Neural progenitor cell (in vitro differentiated cells): ENCODE measurements at regions not wholly inside any gene's neighbourhood (a gene's known extent, or its start where the extent isn't known, plus 50 kb on each side); places are given as distances from the start of the nearest gene placed in this dataset.

Source experiments
- DNase-seq: peaks from one replicate; pipeline ENCODE4 v3.0.0-alpha.2; 2016; ENCODE audit warnings: low spot score
- H2AFZ ChIP-seq: fragments of 200-600 bp; sonication (generic); replicated peaks from 2 replicates; pipeline ENCODE4 v1.6.1; 2016; ENCODE audit warnings: antibody characterized with exemption
- H3F3A ChIP-seq: fragments of 200-600 bp; sonication (generic); 2 replicates; pipeline ENCODE4 v1.6.1; 2016; ENCODE audit warnings: antibody characterized with exemption, low read depth
- H3K27ac ChIP-seq: fragments of 200-600 bp; sonication (generic); 2 replicates; pipeline ENCODE4 v1.5.1; 2016; ENCODE audit warnings: mild to moderate bottlenecking
- H3K27me3 ChIP-seq: fragments of 200-600 bp; sonication (generic); 2 replicates; pipeline ENCODE4 v1.6.1; 2016; ENCODE audit warnings: mild to moderate bottlenecking, moderate library complexity
- H3K36me3 ChIP-seq: fragments of 200-600 bp; sonication (generic); 2 replicates; pipeline ENCODE4 v1.5.1; 2016
- H3K4me1 ChIP-seq: fragments of 200-600 bp; sonication (generic); 2 replicates; pipeline ENCODE4 v1.6.1; 2016; ENCODE audit warnings: mixed run types
- H3K4me2 ChIP-seq: fragments of 200-600 bp; sonication (generic); 2 replicates; pipeline ENCODE4 v1.6.1; 2016
- H3K4me3 ChIP-seq: fragments of 200-600 bp; sonication (generic); 2 replicates; pipeline ENCODE4 v1.5.1; 2016
- H3K79me2 ChIP-seq: fragments of 200-600 bp; sonication (generic); 2 replicates; pipeline ENCODE4 v1.6.1; 2016; ENCODE audit warnings: low read depth
- H3K9ac ChIP-seq: fragments of 200-600 bp; sonication (generic); 2 replicates; pipeline ENCODE4 v1.6.1; 2016
- H3K9me3 ChIP-seq: fragments of 200-600 bp; sonication (generic); 2 replicates; pipeline ENCODE4 v1.5.1; 2016; ENCODE audit warnings: low read depth
- H4K20me1 ChIP-seq: fragments of 200-600 bp; sonication (generic); 2 replicates; pipeline ENCODE4 v1.6.1; 2016; ENCODE audit warnings: low read depth
- H3K27ac Mint-ChIP-seq: 3 replicates; pipeline ENCODE4 v1.8.0; 2021; ENCODE audit warnings: mixed read lengths
- H3K27me3 Mint-ChIP-seq: 2 replicates; pipeline ENCODE4 v1.8.0; 2022; ENCODE audit warnings: low read depth, mild to moderate bottlenecking, inconsistent platforms, moderate library complexity, mixed read lengths; ENCODE audit not compliant: insufficient read depth
- H3K36me3 Mint-ChIP-seq: 3 replicates; pipeline ENCODE4 v1.8.0; 2021; ENCODE audit warnings: mixed read lengths
- H3K4me1 Mint-ChIP-seq: 3 replicates; pipeline ENCODE4 v1.8.0; 2021; ENCODE audit warnings: mixed read lengths
- H3K4me3 Mint-ChIP-seq: 3 replicates; pipeline ENCODE4 v1.8.0; 2021; ENCODE audit warnings: mild to moderate bottlenecking, moderate library complexity, mixed read lengths
- H3K9me3 Mint-ChIP-seq: 3 replicates; pipeline ENCODE4 v1.8.0; 2020; ENCODE audit warnings: mixed read lengths
- EZH2 ChIP-seq: fragments of 200-600 bp; sonication (generic); IDR thresholded peaks from 2 replicates; pipeline ENCODE4 v1.6.1; 2017; ENCODE audit warnings: antibody characterized with exemption, mild to moderate bottlenecking, moderate library complexity
- EZH2phosphoT487 ChIP-seq: fragments of 200-600 bp; sonication (generic); IDR thresholded peaks from 2 replicates; pipeline ENCODE4 v1.6.1; 2017; ENCODE audit warnings: antibody characterized with exemption
- TF ChIP-seq, protein P1 (sequence below): fragments of 200-600 bp; sonication (generic); IDR thresholded peaks from 2 replicates; pipeline ENCODE4 v1.5.1; 2017; ENCODE audit warnings: antibody characterized with exemption, mild to moderate bottlenecking

- Histone ChIP-seq H3K4me2 (peak overlapping the region; percentile 56), H2AFZ (no peak overlapping the region), H3K36me3 (no peaks in the 10 kb centered on the region), H3K27ac (no peak overlapping the region), H3K4me3 (no peak overlapping the region), H4K20me1 (no peaks in the 10 kb centered on the region), H3K79me2 (no peaks in the 10 kb centered on the region), H3K9ac (no peak overlapping the region), H3K9me3 (no peaks in the 10 kb centered on the region), H3K4me1 (peaks cover 26% of the 10 kb centered on the region), H3K27me3 (no peaks in the 10 kb centered on the region), H3F3A (peaks cover 8% of the 10 kb centered on the region)
- DNase-seq = peak; percentile 68
- peak overlapping the region; percentile 47 for H3K4me3 Mint-ChIP-seq
- H3K36me3 Mint-ChIP-seq = no peaks in the 10 kb centered on the region
- H3K4me1 Mint-ChIP-seq = peaks cover 38% of the 10 kb centered on the region
- TF ChIP-seq, protein P1, sequence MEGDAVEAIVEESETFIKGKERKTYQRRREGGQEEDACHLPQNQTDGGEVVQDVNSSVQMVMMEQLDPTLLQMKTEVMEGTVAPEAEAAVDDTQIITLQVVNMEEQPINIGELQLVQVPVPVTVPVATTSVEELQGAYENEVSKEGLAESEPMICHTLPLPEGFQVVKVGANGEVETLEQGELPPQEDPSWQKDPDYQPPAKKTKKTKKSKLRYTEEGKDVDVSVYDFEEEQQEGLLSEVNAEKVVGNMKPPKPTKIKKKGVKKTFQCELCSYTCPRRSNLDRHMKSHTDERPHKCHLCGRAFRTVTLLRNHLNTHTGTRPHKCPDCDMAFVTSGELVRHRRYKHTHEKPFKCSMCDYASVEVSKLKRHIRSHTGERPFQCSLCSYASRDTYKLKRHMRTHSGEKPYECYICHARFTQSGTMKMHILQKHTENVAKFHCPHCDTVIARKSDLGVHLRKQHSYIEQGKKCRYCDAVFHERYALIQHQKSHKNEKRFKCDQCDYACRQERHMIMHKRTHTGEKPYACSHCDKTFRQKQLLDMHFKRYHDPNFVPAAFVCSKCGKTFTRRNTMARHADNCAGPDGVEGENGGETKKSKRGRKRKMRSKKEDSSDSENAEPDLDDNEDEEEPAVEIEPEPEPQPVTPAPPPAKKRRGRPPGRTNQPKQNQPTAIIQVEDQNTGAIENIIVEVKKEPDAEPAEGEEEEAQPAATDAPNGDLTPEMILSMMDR = no peak
- TF ChIP-seq EZH2phosphoT487 = no peak
- no peak for TF ChIP-seq EZH2
- H3K9me3 Mint-ChIP-seq = peaks cover 9% of the 10 kb centered on the region
- H3K27ac Mint-ChIP-seq = peak overlapping the region; percentile 67
- peaks cover 6% of the 10 kb centered on the region for H3K27me3 Mint-ChIP-seq
Measured at GRCh38 chr5:61673007-61673735, 341.1 kb downstream of the ZSWIM6 start.

GRCh38 chr5:61674378-61674777 lies 342.3 kb downstream of the ZSWIM6 start:
- Histone ChIP-seq H3F3A (peaks cover 8% of the 10 kb centered on the region), H4K20me1 (no peaks in the 10 kb centered on the region), H3K36me3 (no peaks in the 10 kb centered on the region), H3K9ac (no peak overlapping the region), H3K4me3 (no peak overlapping the region), H3K27me3 (no peaks in the 10 kb centered on the region), H3K4me2 (peak overlapping the region; percentile 56), H3K79me2 (no peaks in the 10 kb centered on the region), H3K9me3 (no peaks in the 10 kb centered on the region), H3K4me1 (peaks cover 26% of the 10 kb centered on the region), H3K27ac (no peak overlapping the region), H2AFZ (no peak overlapping the region)
- peaks cover 11% of the 10 kb centered on the region for H3K9me3 Mint-ChIP-seq
- peak overlapping the region; percentile 86 for H3K27ac Mint-ChIP-seq
- H3K27me3 Mint-ChIP-seq = peaks cover 6% of the 10 kb centered on the region
- no peak overlapping the region for H3K4me3 Mint-ChIP-seq
- H3K4me1 Mint-ChIP-seq = peaks cover 38% of the 10 kb centered on the region
- TF ChIP-seq, protein P1 = no peak
- TF ChIP-seq EZH2phosphoT487 (no peak), EZH2 (no peak)
- no peaks in the 10 kb centered on the region for H3K36me3 Mint-ChIP-seq
- DNase-seq = no peak

DNA sequence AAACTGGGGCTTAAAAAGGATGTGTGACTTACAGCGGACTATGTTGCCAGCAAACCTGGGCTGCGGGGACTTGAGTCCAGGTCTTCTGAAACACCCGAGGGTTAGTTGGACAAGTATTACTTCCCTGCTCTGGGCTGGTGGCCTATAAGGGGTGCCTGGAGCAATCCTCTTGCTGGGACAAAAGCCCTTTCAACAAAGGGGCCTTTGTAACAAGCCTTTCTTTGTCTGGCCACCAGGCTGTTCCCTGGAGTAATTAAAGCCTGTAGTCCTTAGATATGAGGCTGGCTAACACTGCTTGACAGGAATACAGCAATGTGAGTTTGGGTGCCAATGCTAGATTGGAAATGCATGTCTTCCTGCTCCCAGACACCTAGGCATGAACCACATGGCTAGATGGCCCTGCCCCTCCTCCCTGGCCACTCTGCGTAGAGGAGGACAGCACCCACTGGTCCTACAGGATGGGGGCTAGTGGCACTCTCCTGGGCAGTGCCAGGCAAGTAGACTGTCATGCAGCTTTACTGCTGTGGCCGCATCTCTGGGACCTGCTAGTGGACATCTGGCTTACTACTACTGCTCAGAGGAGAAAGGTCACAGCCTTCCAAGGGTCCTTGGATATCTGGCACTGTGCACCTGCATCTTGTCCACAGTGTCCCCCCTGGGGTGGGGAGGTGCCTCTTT lies 343.1 kb downstream of the ZSWIM6 start:
- H3K27me3 Mint-ChIP-seq = peaks cover 6% of the 10 kb centered on the region
- no peak for TF ChIP-seq EZH2phosphoT487
- TF ChIP-seq, protein P1 = peak; percentile 41
- H3K4me1 ChIP-seq = peaks cover 26% of the 10 kb centered on the region
- no peak overlapping the region for H3K27ac ChIP-seq
- no peaks in the 10 kb centered on the region for H3K36me3 ChIP-seq
- H3K4me3 ChIP-seq = no peak overlapping the region
- H3K27ac Mint-ChIP-seq = peak overlapping the region; percentile 86
- H4K20me1 ChIP-seq = no peaks in the 10 kb centered on the region
- DNase-seq = peak; percentile 89
- peaks cover 8% of the 10 kb centered on the region for H3F3A ChIP-seq
- peaks cover 2% of the 10 kb centered on the region for H3K36me3 Mint-ChIP-seq
- H3K9me3 ChIP-seq = no peaks in the 10 kb centered on the region
- H3K4me2 ChIP-seq = peak overlapping the region; percentile 54
- H3K79me2 ChIP-seq = no peaks in the 10 kb centered on the region
- H3K9ac ChIP-seq = no peak overlapping the region
- H3K9me3 Mint-ChIP-seq = peaks cover 11% of the 10 kb centered on the region
- H3K4me3 Mint-ChIP-seq = no peak overlapping the region
- H3K27me3 ChIP-seq = no peaks in the 10 kb centered on the region
- H3K4me1 Mint-ChIP-seq = peaks cover 41% of the 10 kb centered on the region
- no peak overlapping the region for H2AFZ ChIP-seq
